GM18867 (cell line): ENCODE measurements at regions not wholly inside any gene's neighbourhood (a gene's known extent, or its start where the extent isn't known, plus 50 kb on each side); places are given as distances from the start of the nearest gene placed in this dataset.

Experiments used
- ATAC-seq: cut with Tn5 transposase; IDR thresholded peaks from one replicate; pipeline ENCODE4 v1.9.1; 2021; ENCODE audit warnings: mild to moderate bottlenecking, moderate library complexity; ENCODE audit not compliant: unreplicated experiment

GRCh38 chr16:49216593-49216992 is 65.0 kb downstream of the CBLN1 start:
- ATAC-seq = no peak

- ATAC-seq = no peak
Observed at GRCh38 chr16:49213594-49213993, 68.0 kb downstream of the CBLN1 start.

GRCh38 chr16:49204191-49204590 is 77.4 kb downstream of the CBLN1 start:
- ATAC-seq = no peak

- ATAC-seq = no peak
Observed at GRCh38 chr16:49203361-49203760, 78.3 kb downstream of the CBLN1 start.

- no peak for ATAC-seq
Observed at GRCh38 chr16:49201118-49201517, 80.5 kb downstream of the CBLN1 start.

GRCh38 chr16:49200223-49200820 is 81.3 kb downstream of the CBLN1 start:
- ATAC-seq = no peak

- ATAC-seq = no peak
Observed at GRCh38 chr16:49195237-49195548, 86.4 kb downstream of the CBLN1 start.

GRCh38 chr16:49194537-49195236 is 87.0 kb downstream of the CBLN1 start:
- no peak for ATAC-seq

GRCh38 chr16:49193596-49193995 is 88.0 kb downstream of the CBLN1 start:
- ATAC-seq = no peak

GRCh38 chr16:49189286-49189685 is 92.4 kb downstream of the CBLN1 start:
- no peak for ATAC-seq

- peak; percentile 58 for ATAC-seq
Observed at GRCh38 chr16:49183911-49184310, 97.7 kb downstream of the CBLN1 start.

- ATAC-seq = no peak
Observed at GRCh38 chr16:49181791-49182518, 99.7 kb downstream of the CBLN1 start.

- no peak for ATAC-seq
Observed at GRCh38 chr16:49179714-49180330, 101.8 kb downstream of the CBLN1 start.

GRCh38 chr16:49168126-49168525 is 113.5 kb downstream of the CBLN1 start:
- ATAC-seq = no peak

- ATAC-seq = no peak
Observed at GRCh38 chr16:49165025-49165424, 116.6 kb downstream of the CBLN1 start.

- ATAC-seq = no peak
Observed at GRCh38 chr16:49161191-49161590, 120.4 kb downstream of the CBLN1 start.

- no peak for ATAC-seq
Observed at GRCh38 chr16:49158029-49158642, 123.5 kb downstream of the CBLN1 start.

GRCh38 chr16:49150341-49150740 is 131.3 kb downstream of the CBLN1 start:
- no peak for ATAC-seq

GRCh38 chr16:49148410-49148809 is 133.2 kb downstream of the CBLN1 start:
- ATAC-seq = no peak

GRCh38 chr16:49140618-49141017 is 141.0 kb downstream of the CBLN1 start:
- ATAC-seq = no peak

GRCh38 chr16:49130397-49130796 is 151.2 kb downstream of the CBLN1 start:
- no peak for ATAC-seq
